ENCODE measurements at regions not wholly inside any gene's neighbourhood (a gene's known extent, or its start where the extent isn't known, plus 50 kb on each side); places are given as distances from the start of the nearest gene placed in this dataset.
"Not testable (repeated sequence)": the region's sequence is repeated elsewhere in the genome, so short reads cannot be mapped to it uniquely, and the experiment has no call there.

GRCh38 chr5:62178258-62178657, 127.7 kb upstream of the KIF2A start:
- Histone ChIP-seq H3K79me2 (ENCODE audit: control insufficient read depth, insufficient read depth, low read length, unreplicated experiment) (no peaks in the 10 kb centered on the region), H3K4me1 (ENCODE audit: control insufficient read depth, insufficient read depth, low read length, unreplicated experiment) (no peaks in the 10 kb centered on the region), H3K27me3 (ENCODE audit: insufficient read depth, low read length) (peaks cover 23% of the 10 kb centered on the region), H3K4me3 (ENCODE audit: low read depth, low read length) (no peak overlapping the region), H2AFZ (ENCODE audit: low read length, unreplicated experiment) (no peak overlapping the region), H3K27ac (ENCODE audit: low read depth, low read length) (no peak overlapping the region), H3K36me3 (ENCODE audit: insufficient read depth, low read length) (no peaks in the 10 kb centered on the region)

GRCh38 chr5:62182802-62183201, 123.2 kb upstream of the KIF2A start:
- Histone ChIP-seq H3K27ac (ENCODE audit: low read depth, low read length) (no peak overlapping the region), H3K4me3 (ENCODE audit: low read depth, low read length) (no peak overlapping the region), H2AFZ (ENCODE audit: low read length, unreplicated experiment) (no peak overlapping the region), H3K27me3 (ENCODE audit: insufficient read depth, low read length) (peaks cover 9% of the 10 kb centered on the region), H3K36me3 (ENCODE audit: insufficient read depth, low read length) (no peaks in the 10 kb centered on the region), H3K79me2 (ENCODE audit: control insufficient read depth, insufficient read depth, low read length, unreplicated experiment) (no peaks in the 10 kb centered on the region), H3K4me1 (ENCODE audit: control insufficient read depth, insufficient read depth, low read length, unreplicated experiment) (no peaks in the 10 kb centered on the region)

GRCh38 chr5:62183727-62184126, 122.3 kb upstream of the KIF2A start:
- no peak overlapping the region for H3K4me3 ChIP-seq (ENCODE audit: low read depth, low read length)
- no peaks in the 10 kb centered on the region for H3K4me1 ChIP-seq (ENCODE audit: control insufficient read depth, insufficient read depth, low read length, unreplicated experiment)
- H3K79me2 ChIP-seq (ENCODE audit: control insufficient read depth, insufficient read depth, low read length, unreplicated experiment) = no peaks in the 10 kb centered on the region
- H3K27ac ChIP-seq (ENCODE audit: low read depth, low read length) = no peak overlapping the region
- no peaks in the 10 kb centered on the region for H3K36me3 ChIP-seq (ENCODE audit: insufficient read depth, low read length)
- H2AFZ ChIP-seq (ENCODE audit: low read length, unreplicated experiment) = no peak overlapping the region
- H3K27me3 ChIP-seq (ENCODE audit: insufficient read depth, low read length) = peaks cover 8% of the 10 kb centered on the region; the same call in 1 of the 2 replicates

- H3K4me1 ChIP-seq (ENCODE audit: control insufficient read depth, insufficient read depth, low read length, unreplicated experiment) = no peaks in the 10 kb centered on the region
- H2AFZ ChIP-seq (ENCODE audit: low read length, unreplicated experiment) = no peak overlapping the region
- H3K79me2 ChIP-seq (ENCODE audit: control insufficient read depth, insufficient read depth, low read length, unreplicated experiment) = no peaks in the 10 kb centered on the region
- H3K36me3 ChIP-seq (ENCODE audit: insufficient read depth, low read length) = no peaks in the 10 kb centered on the region
- H3K4me3 ChIP-seq (ENCODE audit: low read depth, low read length) = no peak overlapping the region
- H3K27me3 ChIP-seq (ENCODE audit: insufficient read depth, low read length) = 0 out of 2 replicates have a peak, but pooled peaks cover 4% of the 10 kb centered on the region
- no peak overlapping the region for H3K27ac ChIP-seq (ENCODE audit: low read depth, low read length)
These were observed 121.6 kb upstream of the KIF2A start for GRCh38 chr5:62184444-62184843.

GRCh38 chr5:62190173-62190572, 115.8 kb upstream of the KIF2A start:
- Histone ChIP-seq H2AFZ (ENCODE audit: low read length, unreplicated experiment) (no peak overlapping the region), H3K79me2 (ENCODE audit: control insufficient read depth, insufficient read depth, low read length, unreplicated experiment) (no peaks in the 10 kb centered on the region), H3K4me1 (ENCODE audit: control insufficient read depth, insufficient read depth, low read length, unreplicated experiment) (no peaks in the 10 kb centered on the region), H3K36me3 (ENCODE audit: insufficient read depth, low read length) (no peaks in the 10 kb centered on the region), H3K27ac (ENCODE audit: low read depth, low read length) (no peak overlapping the region), H3K27me3 (ENCODE audit: insufficient read depth, low read length) (no peaks in the 10 kb centered on the region), H3K4me3 (ENCODE audit: low read depth, low read length) (no peak overlapping the region)

GRCh38 chr5:62190931-62191330, 115.1 kb upstream of the KIF2A start:
- H3K4me1 ChIP-seq (ENCODE audit: control insufficient read depth, insufficient read depth, low read length, unreplicated experiment) = no peaks in the 10 kb centered on the region
- H3K36me3 ChIP-seq (ENCODE audit: insufficient read depth, low read length) = no peaks in the 10 kb centered on the region
- H3K4me3 ChIP-seq (ENCODE audit: low read depth, low read length) = no peak overlapping the region
- no peaks in the 10 kb centered on the region for H3K79me2 ChIP-seq (ENCODE audit: control insufficient read depth, insufficient read depth, low read length, unreplicated experiment)
- no peak overlapping the region for H2AFZ ChIP-seq (ENCODE audit: low read length, unreplicated experiment)
- H3K27ac ChIP-seq (ENCODE audit: low read depth, low read length) = no peak overlapping the region
- H3K27me3 ChIP-seq (ENCODE audit: insufficient read depth, low read length) = no peaks in the 10 kb centered on the region

GRCh38 chr5:62192958-62193357, 113.0 kb upstream of the KIF2A start:
- Histone ChIP-seq H3K79me2 (ENCODE audit: control insufficient read depth, insufficient read depth, low read length, unreplicated experiment) (no peaks in the 10 kb centered on the region), H3K27me3 (ENCODE audit: insufficient read depth, low read length) (peaks cover 4% of the 10 kb centered on the region), H3K27ac (ENCODE audit: low read depth, low read length) (no peak overlapping the region), H3K36me3 (ENCODE audit: insufficient read depth, low read length) (no peaks in the 10 kb centered on the region), H3K4me3 (ENCODE audit: low read depth, low read length) (no peak overlapping the region), H2AFZ (ENCODE audit: low read length, unreplicated experiment) (no peak overlapping the region), H3K4me1 (ENCODE audit: control insufficient read depth, insufficient read depth, low read length, unreplicated experiment) (no peaks in the 10 kb centered on the region)

GRCh38 chr5:62196532-62196931, 109.5 kb upstream of the KIF2A start:
- H3K4me3 ChIP-seq (ENCODE audit: low read depth, low read length); H3K27ac ChIP-seq (ENCODE audit: low read depth, low read length); H2AFZ ChIP-seq (ENCODE audit: low read length, unreplicated experiment); H3K4me1 ChIP-seq (ENCODE audit: control insufficient read depth, insufficient read depth, low read length, unreplicated experiment); H3K79me2 ChIP-seq (ENCODE audit: control insufficient read depth, insufficient read depth, low read length, unreplicated experiment); H3K36me3 ChIP-seq (ENCODE audit: insufficient read depth, low read length): not testable (repeated sequence)
- H3K27me3 ChIP-seq (ENCODE audit: insufficient read depth, low read length) = peaks cover 36% of the 10 kb centered on the region

DNA sequence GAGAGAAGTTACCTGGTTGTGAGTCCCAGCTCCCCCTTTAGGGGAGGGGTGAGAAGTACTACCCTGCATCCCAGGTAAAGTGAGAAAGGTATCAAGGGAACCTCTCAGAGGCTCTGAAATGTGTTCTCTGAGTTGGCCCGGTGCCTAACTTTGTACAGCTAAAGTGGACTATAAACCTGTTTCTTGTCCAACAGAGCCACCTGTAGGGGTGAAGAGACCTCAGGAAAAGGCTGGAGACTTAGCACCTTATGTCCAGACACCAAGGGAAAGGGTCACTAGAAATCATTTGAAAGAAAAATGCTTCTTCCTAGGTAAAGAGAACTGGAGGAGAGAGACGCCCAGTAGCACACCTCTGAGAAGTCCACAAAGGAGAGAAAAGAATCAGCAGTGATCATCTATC, 108.3 kb upstream of the KIF2A start:
- no peak overlapping the region for H3K27ac ChIP-seq (ENCODE audit: low read depth, low read length)
- H3K36me3 ChIP-seq (ENCODE audit: insufficient read depth, low read length) = no peaks in the 10 kb centered on the region
- peaks cover 44% of the 10 kb centered on the region for H3K27me3 ChIP-seq (ENCODE audit: insufficient read depth, low read length)
- no peaks in the 10 kb centered on the region for H3K4me1 ChIP-seq (ENCODE audit: control insufficient read depth, insufficient read depth, low read length, unreplicated experiment)
- no peaks in the 10 kb centered on the region for H3K79me2 ChIP-seq (ENCODE audit: control insufficient read depth, insufficient read depth, low read length, unreplicated experiment)
- H3K4me3 ChIP-seq (ENCODE audit: low read depth, low read length) = no peak overlapping the region
- no peak overlapping the region for H2AFZ ChIP-seq (ENCODE audit: low read length, unreplicated experiment)

DNA sequence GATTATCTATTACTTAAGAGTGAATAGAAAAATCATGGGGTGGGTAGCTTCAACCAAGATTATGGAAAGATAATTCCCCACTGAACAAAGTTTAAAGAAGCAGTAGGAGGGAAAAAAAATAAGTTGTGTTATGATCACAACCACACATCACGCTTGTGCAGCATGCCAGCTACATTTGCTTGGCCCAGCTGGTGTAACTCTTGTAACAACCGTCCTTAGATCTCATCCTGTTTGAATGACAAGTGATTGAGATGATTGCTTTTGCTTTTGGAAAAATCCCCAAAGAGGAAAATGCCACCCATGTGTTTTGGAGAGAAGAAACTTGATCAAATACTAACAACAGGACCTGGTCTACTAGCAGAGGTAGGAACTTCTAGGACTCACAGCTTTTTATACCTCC, 107.6 kb upstream of the KIF2A start:
- Histone ChIP-seq H3K4me3 (ENCODE audit: low read depth, low read length) (no peak overlapping the region), H3K27ac (ENCODE audit: low read depth, low read length) (no peak overlapping the region), H3K4me1 (ENCODE audit: control insufficient read depth, insufficient read depth, low read length, unreplicated experiment) (no peaks in the 10 kb centered on the region), H3K36me3 (ENCODE audit: insufficient read depth, low read length) (no peaks in the 10 kb centered on the region), H2AFZ (ENCODE audit: low read length, unreplicated experiment) (no peak overlapping the region), H3K79me2 (ENCODE audit: control insufficient read depth, insufficient read depth, low read length, unreplicated experiment) (no peaks in the 10 kb centered on the region), H3K27me3 (ENCODE audit: insufficient read depth, low read length) (peaks cover 44% of the 10 kb centered on the region)

GRCh38 chr5:62199792-62200716, 106.0 kb upstream of the KIF2A start:
- no peak overlapping the region for H2AFZ ChIP-seq (ENCODE audit: low read length, unreplicated experiment)
- no peaks in the 10 kb centered on the region for H3K4me1 ChIP-seq (ENCODE audit: control insufficient read depth, insufficient read depth, low read length, unreplicated experiment)
- H3K79me2 ChIP-seq (ENCODE audit: control insufficient read depth, insufficient read depth, low read length, unreplicated experiment) = no peaks in the 10 kb centered on the region
- H3K27me3 ChIP-seq (ENCODE audit: insufficient read depth, low read length) = peaks cover 50% of the 10 kb centered on the region
- H3K4me3 ChIP-seq (ENCODE audit: low read depth, low read length) = no peak overlapping the region
- H3K27ac ChIP-seq (ENCODE audit: low read depth, low read length) = no peak overlapping the region
- H3K36me3 ChIP-seq (ENCODE audit: insufficient read depth, low read length) = no peaks in the 10 kb centered on the region

Measured in ACC112 (cell line).